Erythroblast (primary cell): ENCODE measurements at regions not wholly inside any gene's neighbourhood (a gene's known extent, or its start where the extent isn't known, plus 50 kb on each side); places are given as distances from the start of the nearest gene placed in this dataset.
A peak's percentile ranks its signal among the peaks of the same experiment; 100 is the strongest.
"Not testable (repeated sequence)": the region's sequence is repeated elsewhere in the genome, so short reads cannot be mapped to it uniquely, and the experiment has no call there.

ENCODE experiments used
- DNase-seq, 2 experiments: peaks; one replicate each; lab custom pipeline; 2025; lab: John Stamatoyannopoulos, UW
- GATA1 ChIP-seq: IDR thresholded peaks from 2 replicates; pipeline ENCODE4 v1.6.1; 2011; ENCODE audit warnings: low read depth, mild to moderate bottlenecking, control low read depth, low read length, moderate library complexity
- POLR2A ChIP-seq: IDR thresholded peaks from 2 replicates; pipeline ENCODE4 v1.6.1; 2011; ENCODE audit warnings: mild to moderate bottlenecking, low read length

- DNase-seq: no peak
- no peak for TF ChIP-seq GATA1
- TF ChIP-seq POLR2A: no peak
Observed at GRCh38 chr4:162849937-162850336, 316.8 kb downstream of the NAF1 start.

GRCh38 chr4:162847945-162848549 is 318.6 kb downstream of the NAF1 start:
- TF ChIP-seq POLR2A (no peak), GATA1 (no peak)
- no peak for DNase-seq

GRCh38 chr4:162841753-162842152 is 324.9 kb downstream of the NAF1 start:
- no peak for DNase-seq
- no peak for TF ChIP-seq GATA1

- DNase-seq: peak in 1 of 2 experiments; percentile 1
Observed at GRCh38 chr4:162839814-162840213, 326.9 kb downstream of the NAF1 start.

GRCh38 chr4:162838671-162839070 is 328.0 kb downstream of the NAF1 start:
- TF ChIP-seq POLR2A: no peak
- no peak for TF ChIP-seq GATA1
- no peak for DNase-seq

More at GRCh38 chr4:162839814-162840213, 326.9 kb downstream of the NAF1 start:
- no peak for TF ChIP-seq POLR2A
- TF ChIP-seq GATA1: no peak

- TF ChIP-seq GATA1 (no peak), POLR2A (no peak)
- no peak for DNase-seq
Observed at GRCh38 chr4:162837679-162838078, 329.0 kb downstream of the NAF1 start.

- TF ChIP-seq GATA1: no peak
- TF ChIP-seq POLR2A: no peak
- no peak for DNase-seq
Observed at GRCh38 chr4:162837241-162837640, 329.4 kb downstream of the NAF1 start.

- TF ChIP-seq POLR2A (no peak), GATA1 (no peak)
- no peak for DNase-seq
Observed at GRCh38 chr4:162836773-162837172, 329.9 kb downstream of the NAF1 start.

GRCh38 chr4:162836258-162836657 is 330.4 kb downstream of the NAF1 start:
- DNase-seq: not testable (repeated sequence)

GRCh38 chr4:162830899-162831298 is 335.8 kb downstream of the NAF1 start:
- no peak for DNase-seq
- TF ChIP-seq GATA1: no peak
- TF ChIP-seq POLR2A: no peak

- not testable (repeated sequence) for DNase-seq
Observed at GRCh38 chr4:162817374-162817773, 349.3 kb downstream of the NAF1 start.

GRCh38 chr4:162804351-162804924 is 362.3 kb downstream of the NAF1 start:
- no peak for TF ChIP-seq GATA1
- no peak for TF ChIP-seq POLR2A
- DNase-seq: no peak

GRCh38 chr4:162803378-162803777 is 363.3 kb downstream of the NAF1 start:
- no peak for DNase-seq
- no peak for TF ChIP-seq POLR2A
- no peak for TF ChIP-seq GATA1

- no peak for TF ChIP-seq POLR2A
- TF ChIP-seq GATA1: no peak
- DNase-seq: no peak
Observed at GRCh38 chr4:162797108-162797507, 369.6 kb downstream of the NAF1 start.

- no peak for DNase-seq
- TF ChIP-seq POLR2A (no peak), GATA1 (no peak)
Observed at GRCh38 chr4:162793571-162793970, 373.1 kb downstream of the NAF1 start.

GRCh38 chr4:162793004-162793403 is 373.7 kb downstream of the NAF1 start:
- no peak for DNase-seq
- TF ChIP-seq POLR2A (no peak), GATA1 (no peak)
